Caco-2 (cell line): ENCODE measurements at regions not wholly inside any gene's neighbourhood (a gene's known extent, or its start where the extent isn't known, plus 50 kb on each side); places are given as distances from the start of the nearest gene placed in this dataset.

Experiments used
- BruUV-seq: library from RNA; stranded (reverse); fragments of 400-500 nt; replicated peaks from 2 replicates; lab custom pipeline; 2021; lab: Mats Ljungman, UMichigan
- CTCF ChIA-PET: fragments of 300-600 bp; sonication (Branson Sonifier 250); formaldehyde crosslinking; loops from one replicate; lab custom pipeline; 2022; ENCODE audit warnings: antibody characterized with exemption; lab: Charles Lee
- POLR2A ChIA-PET: fragments of 300-600 bp; sonication (Branson Sonifier 250); formaldehyde crosslinking; loops from one replicate; lab custom pipeline; 2022; ENCODE audit warnings: antibody characterized with exemption; lab: Charles Lee
- DNase-seq, 2 experiments: peaks; one replicate each; pipeline versions ENCODE4 v3.0.0 to v3.0.0-alpha.2; 2020 to 2022
- H3K27me3 ChIP-seq: replicated peaks from 2 replicates; pipeline ENCODE4 v1.6.0; 2011; ENCODE audit warnings: low read length; ENCODE audit not compliant: control insufficient read depth, insufficient read depth
- H3K36me3 ChIP-seq: 2 replicates; pipeline ENCODE4 v1.5.1; 2011; ENCODE audit warnings: low read length; ENCODE audit not compliant: control insufficient read depth, insufficient read depth
- H3K4me1 ChIP-seq: fragments of 250-450 bp; sonication (Bioruptor Pico); 2 replicates; pipeline ENCODE4 v1.5.1; 2020; ENCODE audit warnings: mild to moderate bottlenecking
- H3K4me3 ChIP-seq: 2 replicates; pipeline ENCODE4 v1.5.1; 2011; ENCODE audit warnings: low read depth, mild to moderate bottlenecking, control low read depth, low read length
- H3K9me3 ChIP-seq: fragments of 250-450 bp; sonication (Bioruptor Pico); 2 replicates; pipeline ENCODE4 v1.5.1; 2020; ENCODE audit warnings: mild to moderate bottlenecking, moderate library complexity
- H3K27ac Mint-ChIP-seq: one replicate; pipeline ENCODE4 v1.8.0; 2022; ENCODE audit warnings: mixed read lengths; ENCODE audit not compliant: unreplicated experiment
- H3K27me3 Mint-ChIP-seq: one replicate; pipeline ENCODE4 v1.8.0; 2022; ENCODE audit warnings: mixed read lengths; ENCODE audit not compliant: insufficient read depth, unreplicated experiment
- H3K36me3 Mint-ChIP-seq: one replicate; pipeline ENCODE4 v1.8.0; 2022; ENCODE audit warnings: mild to moderate bottlenecking, mixed read lengths; ENCODE audit not compliant: insufficient read depth, unreplicated experiment
- H3K4me1 Mint-ChIP-seq: one replicate; pipeline ENCODE4 v1.8.0; 2022; ENCODE audit warnings: low read depth, mixed read lengths; ENCODE audit not compliant: unreplicated experiment
- H3K4me3 Mint-ChIP-seq: one replicate; pipeline ENCODE4 v1.8.0; 2022; ENCODE audit warnings: mild to moderate bottlenecking, moderate library complexity, mixed read lengths; ENCODE audit not compliant: unreplicated experiment
- H3K9me3 Mint-ChIP-seq: one replicate; pipeline ENCODE4 v1.8.0; 2022; ENCODE audit warnings: mixed read lengths; ENCODE audit not compliant: unreplicated experiment
- intact Hi-C: fragments of 100-400 bp; cut with micrococcal nuclease; formaldehyde crosslinking; loops from one replicate; pipeline ENCODE4 v1.10.0; 2022; ENCODE audit not compliant: unreplicated experiment
- TF ChIP-seq, protein P1 (sequence below), 2 experiments: fragments of 200-600 bp in 1 of 2; IDR thresholded peaks; 1 replicate in 1 of 2; 2 replicates in 1 of 2; pipeline versions ENCODE4 v1.5.1 to v1.8.0; 2011 to 2022; ENCODE audit warnings: antibody characterized with exemption in 1 of 2, control low read depth in 1 of 2, inconsistent platforms in 1 of 2, low read depth in 1 of 2, low read length in 1 of 2, mild to moderate bottlenecking in 1 of 2, moderate library complexity in 1 of 2; ENCODE audit not compliant: insufficient read depth in 1 of 2, severe bottlenecking in 1 of 2, unreplicated experiment in 1 of 2

DNA sequence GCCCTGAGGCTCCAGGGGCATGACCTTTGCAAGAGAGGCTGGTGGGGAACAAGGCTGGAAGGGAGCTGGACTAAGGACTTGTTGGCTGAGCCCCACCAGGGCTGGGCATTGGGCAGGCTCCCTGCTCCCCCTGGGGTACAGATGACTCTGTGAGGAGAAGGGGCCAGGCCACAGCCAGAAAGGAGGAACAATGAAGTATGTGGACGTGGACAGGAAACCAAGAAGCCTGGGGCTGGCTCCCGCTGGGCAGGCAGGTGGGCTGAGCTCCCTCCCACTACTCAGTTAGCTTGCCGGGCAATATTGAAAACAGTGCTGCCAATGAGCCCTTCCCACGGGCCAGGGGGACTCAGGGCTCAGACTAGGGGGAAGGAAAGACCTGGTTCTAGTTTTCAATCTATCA is 66.1 kb upstream of the SPTLC1 start:
- Mint-ChIP-seq H3K36me3 (no peaks in the 10 kb centered on the region), H3K4me3 (no peak overlapping the region), H3K4me1 (no peaks in the 10 kb centered on the region), H3K27me3 (peaks cover 2% of the 10 kb centered on the region), H3K27ac (no peak overlapping the region), H3K9me3 (peaks cover 14% of the 10 kb centered on the region)
- no peak overlapping the region for H3K4me3 ChIP-seq
- no peaks in the 10 kb centered on the region for H3K36me3 ChIP-seq
- ChIA-PET CTCF (no interaction called here), POLR2A (no interaction called here)
- BruUV-seq = no TSS peak
- H3K9me3 ChIP-seq = no peaks in the 10 kb centered on the region
- TF ChIP-seq, protein P1, sequence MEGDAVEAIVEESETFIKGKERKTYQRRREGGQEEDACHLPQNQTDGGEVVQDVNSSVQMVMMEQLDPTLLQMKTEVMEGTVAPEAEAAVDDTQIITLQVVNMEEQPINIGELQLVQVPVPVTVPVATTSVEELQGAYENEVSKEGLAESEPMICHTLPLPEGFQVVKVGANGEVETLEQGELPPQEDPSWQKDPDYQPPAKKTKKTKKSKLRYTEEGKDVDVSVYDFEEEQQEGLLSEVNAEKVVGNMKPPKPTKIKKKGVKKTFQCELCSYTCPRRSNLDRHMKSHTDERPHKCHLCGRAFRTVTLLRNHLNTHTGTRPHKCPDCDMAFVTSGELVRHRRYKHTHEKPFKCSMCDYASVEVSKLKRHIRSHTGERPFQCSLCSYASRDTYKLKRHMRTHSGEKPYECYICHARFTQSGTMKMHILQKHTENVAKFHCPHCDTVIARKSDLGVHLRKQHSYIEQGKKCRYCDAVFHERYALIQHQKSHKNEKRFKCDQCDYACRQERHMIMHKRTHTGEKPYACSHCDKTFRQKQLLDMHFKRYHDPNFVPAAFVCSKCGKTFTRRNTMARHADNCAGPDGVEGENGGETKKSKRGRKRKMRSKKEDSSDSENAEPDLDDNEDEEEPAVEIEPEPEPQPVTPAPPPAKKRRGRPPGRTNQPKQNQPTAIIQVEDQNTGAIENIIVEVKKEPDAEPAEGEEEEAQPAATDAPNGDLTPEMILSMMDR (IDR thresholded peaks at IDR 0.05; ENCODE audit: insufficient read depth in 1 of 2, low read depth in 1 of 2, low read length in 1 of 2, severe bottlenecking in 1 of 2, unreplicated experiment in 1 of 2) = no peak
- H3K27me3 ChIP-seq = no peaks in the 10 kb centered on the region
- DNase-seq = no peak
- H3K4me1 ChIP-seq = no peaks in the 10 kb centered on the region
- intact Hi-C loops = no loop called here

DNA sequence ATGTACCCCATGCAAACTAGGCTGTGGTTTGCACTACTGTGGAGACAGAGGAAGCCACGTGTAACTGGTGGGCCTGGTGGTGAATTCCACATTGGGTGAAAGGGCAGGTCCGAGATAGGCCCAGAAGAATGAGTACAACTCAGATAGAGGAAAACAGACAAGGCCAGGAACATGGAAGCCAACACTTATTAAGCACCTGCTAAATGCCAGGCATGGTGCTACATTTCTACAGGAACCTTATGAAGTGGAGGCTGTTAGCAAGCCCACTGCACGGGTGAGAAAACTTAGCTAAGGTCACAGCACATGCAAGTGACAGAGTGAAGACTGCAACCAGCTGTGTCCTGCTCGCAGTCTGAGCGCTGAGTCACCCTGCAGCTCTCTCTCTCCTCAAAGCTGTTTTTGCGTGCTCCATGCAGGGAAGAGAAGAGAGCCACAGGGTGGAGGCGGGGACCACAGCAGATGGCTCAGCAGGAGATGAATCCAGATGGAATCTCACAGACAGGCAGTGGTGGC is 65.5 kb upstream of the SPTLC1 start:
- no TSS peak for BruUV-seq
- no peak for DNase-seq
- H3K4me1 Mint-ChIP-seq = no peaks in the 10 kb centered on the region
- Histone ChIP-seq H3K4me1 (no peaks in the 10 kb centered on the region), H3K9me3 (no peaks in the 10 kb centered on the region), H3K27me3 (no peaks in the 10 kb centered on the region), H3K36me3 (no peaks in the 10 kb centered on the region), H3K4me3 (no peak overlapping the region)
- no peak overlapping the region for H3K27ac Mint-ChIP-seq
- peaks cover 14% of the 10 kb centered on the region for H3K9me3 Mint-ChIP-seq
- ChIA-PET POLR2A (no interaction called here), CTCF (no interaction called here)
- no peak overlapping the region for H3K4me3 Mint-ChIP-seq
- intact Hi-C loops = no loop called here
- TF ChIP-seq, protein P1 (IDR thresholded peaks at IDR 0.05; ENCODE audit: insufficient read depth in 1 of 2, low read depth in 1 of 2, low read length in 1 of 2, severe bottlenecking in 1 of 2, unreplicated experiment in 1 of 2) = no peak
- peaks cover 2% of the 10 kb centered on the region for H3K27me3 Mint-ChIP-seq
- H3K36me3 Mint-ChIP-seq = no peaks in the 10 kb centered on the region

DNA sequence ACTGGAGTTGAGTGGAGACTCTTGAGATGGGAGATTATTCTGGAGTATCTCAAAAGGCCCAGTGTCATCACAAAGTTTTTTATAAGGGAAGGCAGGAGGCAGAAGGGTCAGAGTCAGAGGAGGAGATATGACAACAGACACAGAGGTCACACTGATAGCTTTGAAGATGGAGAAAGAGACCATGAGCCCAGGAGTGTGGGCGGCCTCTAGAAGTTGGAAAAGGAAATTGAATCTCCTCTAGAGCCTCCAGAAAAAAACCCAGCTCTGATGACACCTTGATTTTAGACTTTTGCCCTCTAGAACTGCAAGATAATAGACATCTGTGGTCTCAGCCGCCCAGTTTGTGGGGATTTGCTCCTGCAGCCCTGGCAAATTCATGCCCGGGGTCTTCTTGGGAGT is 64.8 kb upstream of the SPTLC1 start:
- Histone ChIP-seq H3K27me3 (no peaks in the 10 kb centered on the region), H3K36me3 (no peaks in the 10 kb centered on the region), H3K9me3 (no peaks in the 10 kb centered on the region), H3K4me3 (no peak overlapping the region), H3K4me1 (no peaks in the 10 kb centered on the region)
- Mint-ChIP-seq H3K27ac (no peak overlapping the region), H3K4me1 (no peaks in the 10 kb centered on the region), H3K27me3 (peaks cover 2% of the 10 kb centered on the region), H3K4me3 (no peak overlapping the region), H3K36me3 (no peaks in the 10 kb centered on the region), H3K9me3 (peaks cover 14% of the 10 kb centered on the region)
- POLR2A ChIA-PET = no interaction called here
- no TSS peak for BruUV-seq
- intact Hi-C loops = no loop called here
- DNase-seq = no peak
- CTCF ChIA-PET = no interaction called here
- TF ChIP-seq, protein P1 (IDR thresholded peaks at IDR 0.05; ENCODE audit: insufficient read depth in 1 of 2, low read depth in 1 of 2, low read length in 1 of 2, severe bottlenecking in 1 of 2, unreplicated experiment in 1 of 2) = no peak
